Liver (tissue), 8 donors: ENCODE measurements at regions not wholly inside any gene's neighbourhood (a gene's known extent, or its start where the extent isn't known, plus 50 kb on each side); places are given as distances from the start of the nearest gene placed in this dataset.

Experiments used
- DNase-seq: peaks from one replicate; pipeline ENCODE4 v3.0.0-alpha.2; 2017; ENCODE audit warnings: low spot score
- H3K27ac ChIP-seq, 2 donors: one replicate each; pipeline ENCODE4 v1.7.0; 2013; ENCODE audit warnings: inconsistent platforms in 2 of 2, low read length in 2 of 2, control low read depth in 1 of 2, low read depth in 1 of 2, mild to moderate bottlenecking in 1 of 2
- H3K27me3 ChIP-seq, 4 donors: one replicate each; pipeline versions ENCODE4 v1.6.1 to v1.7.0; 2013; ENCODE audit warnings: low read length in 3 of 4, inconsistent platforms in 1 of 4, mild to moderate bottlenecking in 1 of 4, moderate library complexity in 1 of 4; ENCODE audit not compliant: control insufficient read depth in 4 of 4, insufficient read depth in 4 of 4
- H3K36me3 ChIP-seq, 4 donors: one replicate each; pipeline versions ENCODE4 v1.6.1 to v1.7.0; 2013; ENCODE audit warnings: low read length in 3 of 4, mild to moderate bottlenecking in 3 of 4, low read depth in 1 of 4, moderate library complexity in 1 of 4; ENCODE audit not compliant: control insufficient read depth in 4 of 4, insufficient read depth in 3 of 4
- H3K4me1 ChIP-seq, 4 donors: one replicate each; pipeline versions ENCODE4 v1.6.1 to v1.7.0; 2013; ENCODE audit warnings: low read length in 3 of 4, mild to moderate bottlenecking in 3 of 4, moderate library complexity in 1 of 4; ENCODE audit not compliant: control insufficient read depth in 4 of 4, insufficient read depth in 4 of 4
- H3K4me3 ChIP-seq, 3 donors: one replicate each; pipeline versions ENCODE4 v1.6.1 to v1.7.0; 2013; ENCODE audit warnings: low read length in 3 of 3, control low read depth in 1 of 3, low read depth in 1 of 3, mild to moderate bottlenecking in 1 of 3
- H3K9ac ChIP-seq, 2 donors: one replicate each; pipeline ENCODE4 v1.7.0; 2013; ENCODE audit warnings: low read length in 2 of 2, mild to moderate bottlenecking in 2 of 2, moderate library complexity in 2 of 2, control low read depth in 1 of 2, low read depth in 1 of 2
- H3K9me3 ChIP-seq, 4 donors: one replicate each; pipeline versions ENCODE4 v1.6.1 to v1.7.0; 2013; ENCODE audit warnings: low read length in 3 of 4; ENCODE audit not compliant: control insufficient read depth in 4 of 4
- EGR1 ChIP-seq, 2 donors: IDR thresholded peaks; 2 replicates each; pipeline ENCODE4 v1.6.1; 2016 to 2018; ENCODE audit warnings: antibody characterized with exemption in 2 of 2, low read depth in 2 of 2
- FOXA1 ChIP-seq: IDR thresholded peaks from 2 replicates; pipeline ENCODE4 v1.6.1; 2016; ENCODE audit warnings: antibody characterized with exemption
- FOXA2 ChIP-seq: IDR thresholded peaks from 2 replicates; pipeline ENCODE4 v1.6.1; 2016; ENCODE audit warnings: antibody characterized with exemption
- GABPA ChIP-seq, 2 donors: IDR thresholded peaks in 1 of 2; conservative IDR thresholded peaks in 1 of 2; 2 replicates each; pipeline ENCODE4 v1.6.1; 2016; ENCODE audit warnings: antibody characterized with exemption in 2 of 2, mild to moderate bottlenecking in 1 of 2, moderate library complexity in 1 of 2
- HNF4A ChIP-seq, 2 donors: conservative IDR thresholded peaks; 2 replicates each; pipeline ENCODE4 v1.6.1; 2016; ENCODE audit warnings: antibody characterized with exemption in 2 of 2, mild to moderate bottlenecking in 2 of 2
- HNF4G ChIP-seq: IDR thresholded peaks from 2 replicates; pipeline ENCODE4 v1.6.1; 2016; ENCODE audit warnings: antibody characterized with exemption
- JUND ChIP-seq, 2 donors: IDR thresholded peaks; 2 replicates each; pipeline ENCODE4 v1.6.1; 2016; ENCODE audit warnings: antibody characterized with exemption in 2 of 2
- NR2F2 ChIP-seq: IDR thresholded peaks from 2 replicates; pipeline ENCODE4 v1.6.1; 2016; ENCODE audit warnings: antibody characterized with exemption
- RAD21 ChIP-seq, 2 donors: IDR thresholded peaks; 2 replicates each; pipeline ENCODE4 v1.6.1; 2016; ENCODE audit warnings: antibody characterized with exemption in 2 of 2, mild to moderate bottlenecking in 2 of 2
- RXRA ChIP-seq, 2 donors: IDR thresholded peaks; 2 replicates each; pipeline ENCODE4 v1.6.1; 2017 to 2018; ENCODE audit warnings: antibody characterized with exemption in 2 of 2, mild to moderate bottlenecking in 1 of 2
- SP1 ChIP-seq: IDR thresholded peaks from 2 replicates; pipeline ENCODE4 v1.6.1; 2018; ENCODE audit warnings: antibody characterized with exemption, mild to moderate bottlenecking
- TAF1 ChIP-seq: conservative IDR thresholded peaks from 2 replicates; pipeline ENCODE4 v1.6.1; 2016; ENCODE audit warnings: antibody characterized with exemption, mild to moderate bottlenecking
- YY1 ChIP-seq: IDR thresholded peaks from 2 replicates; pipeline ENCODE4 v1.6.1; 2016; ENCODE audit warnings: antibody characterized with exemption, mild to moderate bottlenecking
- WGBS: extraction: QIAGEN DNeasy Blood & Tissue Kit; methylation state at CpG from one replicate; pipeline ENCODE4 v1.1.7; 2013; 5-methylcytosine and 5-hydroxymethylcytosine counted together
- TF ChIP-seq, protein P1 (sequence below): IDR thresholded peaks from 2 replicates; pipeline ENCODE4 v1.6.1; 2016; ENCODE audit warnings: antibody characterized with exemption, mild to moderate bottlenecking
- TF ChIP-seq, protein P2 (sequence below): fragments of 150-350 bp; IDR thresholded peaks from 2 replicates; pipeline ENCODE4 v1.5.1; 2017; ENCODE audit warnings: improper control_type of control experiment, low read depth, low read length; ENCODE audit not compliant: missing input control
- TF ChIP-seq, protein P3 (sequence below): IDR thresholded peaks from 2 replicates; pipeline ENCODE4 v1.6.1; 2016; ENCODE audit warnings: antibody characterized with exemption
- TF ChIP-seq, protein P4 (sequence below): IDR thresholded peaks from 2 replicates; pipeline ENCODE4 v1.6.1; 2016; ENCODE audit warnings: antibody characterized with exemption
- donor health status: healthy.
- donor health status: healthy.
- donor health status: healthy.
- donor health status: healthy.
- donor health status: healthy.

DNA sequence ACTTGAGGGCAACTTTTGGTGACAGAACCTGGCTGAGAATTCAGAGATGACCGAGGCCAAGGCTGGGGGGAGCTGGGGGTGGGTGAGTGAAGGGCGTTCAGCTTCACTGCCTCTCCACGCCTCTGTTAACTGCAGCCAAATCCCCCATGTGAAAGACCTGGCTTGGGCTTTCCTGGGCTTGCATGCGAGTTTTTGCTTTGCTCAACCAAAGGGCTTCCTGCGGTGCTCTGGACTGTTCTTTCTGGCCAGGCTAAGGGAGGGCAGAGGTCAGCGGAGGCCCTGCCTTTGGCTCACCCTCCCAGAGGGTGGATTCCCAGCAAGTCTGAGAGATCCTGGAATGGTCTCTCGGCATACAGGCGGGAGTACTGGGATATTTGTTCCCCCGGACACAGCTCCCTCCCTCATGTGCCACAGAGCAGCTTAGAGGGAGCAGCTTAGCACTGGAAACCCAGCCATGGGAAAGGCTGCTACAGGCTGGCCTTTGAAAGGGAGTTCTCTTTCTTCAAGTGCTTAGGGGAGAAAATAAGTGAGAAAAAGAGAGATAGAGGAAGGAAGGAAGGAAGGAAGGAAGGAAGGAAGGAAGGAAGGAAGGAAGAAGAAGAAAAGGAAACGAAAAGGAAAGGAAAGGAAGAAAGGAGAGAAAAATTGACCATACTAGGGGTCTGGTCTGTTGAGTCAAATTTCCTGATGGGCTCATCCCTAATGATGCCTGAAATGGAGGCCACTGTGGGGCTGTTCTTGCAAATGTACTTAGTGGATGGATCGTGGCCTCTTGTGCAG lies 158.8 kb downstream of the FGF18 start:
- Histone ChIP-seq H3K4me1 (no peaks in the 10 kb centered on the region), H3K36me3 (no peaks in the 10 kb centered on the region), H3K4me3 (no peak overlapping the region), H3K27me3 (no peaks in the 10 kb centered on the region), H3K27ac (no peak overlapping the region), H3K9me3 (peaks cover 0 to 3% (median 0%) of the 10 kb centered on the region in 4 donors), H3K9ac (no peak overlapping the region)
- WGBS: 67% methylated on average over 11 of the region's 11 CpGs
- TF ChIP-seq RAD21 (IDR thresholded peaks at IDR 0.05) (no peak), NR2F2 (peak; percentile 92), YY1 (no peak), RXRA (IDR thresholded peaks at IDR 0.05) (no peak), FOXA1 (no peak)
- TF ChIP-seq, protein P1, sequence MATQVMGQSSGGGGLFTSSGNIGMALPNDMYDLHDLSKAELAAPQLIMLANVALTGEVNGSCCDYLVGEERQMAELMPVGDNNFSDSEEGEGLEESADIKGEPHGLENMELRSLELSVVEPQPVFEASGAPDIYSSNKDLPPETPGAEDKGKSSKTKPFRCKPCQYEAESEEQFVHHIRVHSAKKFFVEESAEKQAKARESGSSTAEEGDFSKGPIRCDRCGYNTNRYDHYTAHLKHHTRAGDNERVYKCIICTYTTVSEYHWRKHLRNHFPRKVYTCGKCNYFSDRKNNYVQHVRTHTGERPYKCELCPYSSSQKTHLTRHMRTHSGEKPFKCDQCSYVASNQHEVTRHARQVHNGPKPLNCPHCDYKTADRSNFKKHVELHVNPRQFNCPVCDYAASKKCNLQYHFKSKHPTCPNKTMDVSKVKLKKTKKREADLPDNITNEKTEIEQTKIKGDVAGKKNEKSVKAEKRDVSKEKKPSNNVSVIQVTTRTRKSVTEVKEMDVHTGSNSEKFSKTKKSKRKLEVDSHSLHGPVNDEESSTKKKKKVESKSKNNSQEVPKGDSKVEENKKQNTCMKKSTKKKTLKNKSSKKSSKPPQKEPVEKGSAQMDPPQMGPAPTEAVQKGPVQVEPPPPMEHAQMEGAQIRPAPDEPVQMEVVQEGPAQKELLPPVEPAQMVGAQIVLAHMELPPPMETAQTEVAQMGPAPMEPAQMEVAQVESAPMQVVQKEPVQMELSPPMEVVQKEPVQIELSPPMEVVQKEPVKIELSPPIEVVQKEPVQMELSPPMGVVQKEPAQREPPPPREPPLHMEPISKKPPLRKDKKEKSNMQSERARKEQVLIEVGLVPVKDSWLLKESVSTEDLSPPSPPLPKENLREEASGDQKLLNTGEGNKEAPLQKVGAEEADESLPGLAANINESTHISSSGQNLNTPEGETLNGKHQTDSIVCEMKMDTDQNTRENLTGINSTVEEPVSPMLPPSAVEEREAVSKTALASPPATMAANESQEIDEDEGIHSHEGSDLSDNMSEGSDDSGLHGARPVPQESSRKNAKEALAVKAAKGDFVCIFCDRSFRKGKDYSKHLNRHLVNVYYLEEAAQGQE: no peak
- DNase-seq: no peak

DNA sequence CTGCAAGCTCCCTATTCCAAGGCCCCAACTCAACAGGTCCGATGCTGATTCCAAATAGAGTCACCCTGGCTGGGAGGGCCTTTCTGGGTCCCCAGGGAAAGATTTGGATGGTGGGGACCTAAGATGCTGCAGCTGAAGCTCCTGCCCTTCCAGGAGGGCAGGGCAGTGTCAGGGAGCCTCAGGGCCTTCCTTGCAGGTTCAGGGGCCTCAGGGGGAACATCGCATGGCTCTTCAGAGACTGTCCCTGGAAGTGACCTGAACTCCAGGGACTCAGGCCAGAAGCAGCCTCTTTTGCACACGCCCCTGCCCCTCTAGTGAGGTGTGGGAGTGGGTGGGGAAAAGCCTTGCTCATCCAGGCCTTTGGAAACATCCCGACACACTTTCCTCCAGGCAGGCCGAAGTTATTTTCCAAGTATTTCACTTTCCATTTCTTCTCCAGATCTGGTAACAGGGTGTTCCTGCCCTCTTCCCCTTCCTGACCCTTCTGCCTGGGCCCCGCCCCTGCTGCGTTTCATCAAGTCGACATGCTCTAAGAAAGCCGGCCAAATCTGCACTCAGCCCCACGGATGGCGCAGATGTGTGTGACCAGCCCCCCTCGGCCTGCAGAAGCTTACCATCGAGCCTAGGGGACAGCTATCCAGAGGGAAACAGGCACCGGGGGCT lies 159.5 kb downstream of the FGF18 start:
- H3K9ac ChIP-seq: no peak overlapping the region
- DNase-seq: no peak
- H3K27me3 ChIP-seq: no peaks in the 10 kb centered on the region
- no peak overlapping the region for H3K4me3 ChIP-seq
- no peak overlapping the region for H3K27ac ChIP-seq
- no peak for TF ChIP-seq EGR1 (IDR thresholded peaks at IDR 0.05; ENCODE audit: low read depth in 2 of 2)
- peak; percentile 92 for TF ChIP-seq NR2F2
- H3K9me3 ChIP-seq: peaks cover 0 to 3% (median 0%) of the 10 kb centered on the region in 4 donors
- no peaks in the 10 kb centered on the region for H3K36me3 ChIP-seq
- H3K4me1 ChIP-seq: no peaks in the 10 kb centered on the region
- 81% methylated on average over 14 of the region's 14 CpGs for WGBS

DNA sequence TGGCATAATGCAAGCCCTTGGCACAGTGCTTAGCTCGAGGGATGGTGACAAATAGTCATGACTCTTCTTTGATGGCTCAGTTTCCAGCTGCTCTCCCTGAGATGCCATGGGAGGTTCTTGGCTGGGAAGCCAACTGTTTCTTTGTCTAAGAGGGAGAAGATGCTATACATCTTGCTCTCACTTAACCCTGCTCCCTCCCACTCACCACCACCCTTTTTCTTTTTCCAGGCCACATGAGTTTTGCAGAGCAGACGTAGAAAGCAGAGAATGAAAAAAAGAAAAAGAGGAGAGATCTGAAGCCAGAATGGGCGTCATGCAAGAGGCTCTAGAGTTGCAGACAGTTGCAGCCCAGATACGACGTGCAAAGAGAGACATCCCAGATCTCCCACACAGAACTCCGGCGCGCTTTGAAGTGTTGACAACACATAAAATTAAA lies 160.5 kb downstream of the FGF18 start:
- Histone ChIP-seq H3K4me1 (no peaks in the 10 kb centered on the region), H3K4me3 (no peak overlapping the region), H3K27ac (no peak overlapping the region), H3K36me3 (no peaks in the 10 kb centered on the region), H3K9ac (no peak overlapping the region), H3K9me3 (peaks cover 0 to 3% (median 0%) of the 10 kb centered on the region in 4 donors), H3K27me3 (no peaks in the 10 kb centered on the region)
- WGBS: 82% methylated on average over 8 of the region's 8 CpGs
- DNase-seq: no peak
- no peak for TF ChIP-seq RAD21 (IDR thresholded peaks at IDR 0.05)
- no peak for TF ChIP-seq HNF4A (conservative IDR thresholded peaks at IDR 0.05)
- TF ChIP-seq, protein P2, sequence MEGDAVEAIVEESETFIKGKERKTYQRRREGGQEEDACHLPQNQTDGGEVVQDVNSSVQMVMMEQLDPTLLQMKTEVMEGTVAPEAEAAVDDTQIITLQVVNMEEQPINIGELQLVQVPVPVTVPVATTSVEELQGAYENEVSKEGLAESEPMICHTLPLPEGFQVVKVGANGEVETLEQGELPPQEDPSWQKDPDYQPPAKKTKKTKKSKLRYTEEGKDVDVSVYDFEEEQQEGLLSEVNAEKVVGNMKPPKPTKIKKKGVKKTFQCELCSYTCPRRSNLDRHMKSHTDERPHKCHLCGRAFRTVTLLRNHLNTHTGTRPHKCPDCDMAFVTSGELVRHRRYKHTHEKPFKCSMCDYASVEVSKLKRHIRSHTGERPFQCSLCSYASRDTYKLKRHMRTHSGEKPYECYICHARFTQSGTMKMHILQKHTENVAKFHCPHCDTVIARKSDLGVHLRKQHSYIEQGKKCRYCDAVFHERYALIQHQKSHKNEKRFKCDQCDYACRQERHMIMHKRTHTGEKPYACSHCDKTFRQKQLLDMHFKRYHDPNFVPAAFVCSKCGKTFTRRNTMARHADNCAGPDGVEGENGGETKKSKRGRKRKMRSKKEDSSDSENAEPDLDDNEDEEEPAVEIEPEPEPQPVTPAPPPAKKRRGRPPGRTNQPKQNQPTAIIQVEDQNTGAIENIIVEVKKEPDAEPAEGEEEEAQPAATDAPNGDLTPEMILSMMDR: no peak
- no peak for TF ChIP-seq FOXA2
- no peak for TF ChIP-seq FOXA1
- TF ChIP-seq EGR1 (IDR thresholded peaks at IDR 0.05; ENCODE audit: low read depth in 2 of 2): no peak
- TF ChIP-seq HNF4G: no peak
- no peak for TF ChIP-seq TAF1
- TF ChIP-seq NR2F2: no peak
- TF ChIP-seq JUND (IDR thresholded peaks at IDR 0.05): no peak
- TF ChIP-seq, protein P3, sequence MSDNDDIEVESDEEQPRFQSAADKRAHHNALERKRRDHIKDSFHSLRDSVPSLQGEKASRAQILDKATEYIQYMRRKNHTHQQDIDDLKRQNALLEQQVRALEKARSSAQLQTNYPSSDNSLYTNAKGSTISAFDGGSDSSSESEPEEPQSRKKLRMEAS: no peak
- no peak for TF ChIP-seq SP1
- no peak for TF ChIP-seq YY1
- TF ChIP-seq, protein P4, sequence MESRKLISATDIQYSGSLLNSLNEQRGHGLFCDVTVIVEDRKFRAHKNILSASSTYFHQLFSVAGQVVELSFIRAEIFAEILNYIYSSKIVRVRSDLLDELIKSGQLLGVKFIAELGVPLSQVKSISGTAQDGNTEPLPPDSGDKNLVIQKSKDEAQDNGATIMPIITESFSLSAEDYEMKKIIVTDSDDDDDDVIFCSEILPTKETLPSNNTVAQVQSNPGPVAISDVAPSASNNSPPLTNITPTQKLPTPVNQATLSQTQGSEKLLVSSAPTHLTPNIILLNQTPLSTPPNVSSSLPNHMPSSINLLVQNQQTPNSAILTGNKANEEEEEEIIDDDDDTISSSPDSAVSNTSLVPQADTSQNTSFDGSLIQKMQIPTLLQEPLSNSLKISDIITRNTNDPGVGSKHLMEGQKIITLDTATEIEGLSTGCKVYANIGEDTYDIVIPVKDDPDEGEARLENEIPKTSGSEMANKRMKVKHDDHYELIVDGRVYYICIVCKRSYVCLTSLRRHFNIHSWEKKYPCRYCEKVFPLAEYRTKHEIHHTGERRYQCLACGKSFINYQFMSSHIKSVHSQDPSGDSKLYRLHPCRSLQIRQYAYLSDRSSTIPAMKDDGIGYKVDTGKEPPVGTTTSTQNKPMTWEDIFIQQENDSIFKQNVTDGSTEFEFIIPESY: no peak
- no peak for TF ChIP-seq RXRA (IDR thresholded peaks at IDR 0.05)
- no peak for TF ChIP-seq GABPA (IDR thresholded peaks at IDR 0.05 in 1 of 2, conservative IDR thresholded peaks at IDR 0.05 in 1 of 2)
